ENCODE measurements at regions not wholly inside any gene's neighbourhood (a gene's known extent, or its start where the extent isn't known, plus 50 kb on each side); places are given as distances from the start of the nearest gene placed in this dataset.

GRCh38 chr10:20427821-20428220 is 469.3 kb downstream of the NEBL start:
- no peak for TF ChIP-seq CTCF (IDR thresholded peaks at IDR 0.05; ENCODE audit: unreplicated experiment)
- Mint-ChIP-seq H3K4me3 (ENCODE audit: low read depth) (no peak overlapping the region), H3K27me3 (no peaks in the 10 kb centered on the region), H3K4me1 (ENCODE audit: low read depth) (no peaks in the 10 kb centered on the region), H3K27ac (no peak overlapping the region), H3K9me3 (ENCODE audit: low read depth) (peaks cover 24% of the 10 kb centered on the region), H3K36me3 (ENCODE audit: insufficient read depth) (peaks cover 4% of the 10 kb centered on the region)
- DNase-seq (ENCODE audit: low spot score, unreplicated experiment): no peak

DNA sequence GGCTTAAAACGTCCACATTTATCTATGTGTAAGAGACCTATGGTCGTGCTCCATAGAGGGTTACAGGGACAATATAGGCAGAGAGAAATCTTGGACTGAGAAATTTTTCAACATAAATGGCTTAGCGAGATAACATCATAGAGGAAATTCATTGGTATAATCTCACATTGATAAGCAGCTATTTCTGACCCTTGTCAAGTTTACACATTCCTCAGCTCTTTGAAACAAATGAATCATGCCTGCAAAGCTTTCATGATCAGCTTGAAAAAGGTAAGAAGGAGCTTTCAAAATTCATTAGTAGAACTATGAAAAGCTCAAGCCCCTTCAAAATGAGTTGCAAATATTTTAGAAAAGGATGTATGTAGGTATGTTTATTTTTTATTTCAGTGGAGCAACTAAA is 478.8 kb downstream of the NEBL start:
- H3K4me1 Mint-ChIP-seq (ENCODE audit: low read depth): peaks cover 6% of the 10 kb centered on the region
- no peak overlapping the region for H3K4me3 Mint-ChIP-seq (ENCODE audit: low read depth)
- no peaks in the 10 kb centered on the region for H3K27me3 Mint-ChIP-seq
- H3K9me3 Mint-ChIP-seq (ENCODE audit: low read depth): peaks cover 3% of the 10 kb centered on the region
- no peak for DNase-seq (ENCODE audit: low spot score, unreplicated experiment)
- no peak overlapping the region for H3K27ac Mint-ChIP-seq
- H3K36me3 Mint-ChIP-seq (ENCODE audit: insufficient read depth): no peaks in the 10 kb centered on the region
- no peak for TF ChIP-seq CTCF (IDR thresholded peaks at IDR 0.05; ENCODE audit: unreplicated experiment)

GRCh38 chr10:20417791-20418190 is 479.3 kb downstream of the NEBL start:
- peaks cover 3% of the 10 kb centered on the region for H3K9me3 Mint-ChIP-seq (ENCODE audit: low read depth)
- H3K27me3 Mint-ChIP-seq: no peaks in the 10 kb centered on the region
- DNase-seq (ENCODE audit: low spot score, unreplicated experiment): no peak
- H3K4me1 Mint-ChIP-seq (ENCODE audit: low read depth): peaks cover 6% of the 10 kb centered on the region
- TF ChIP-seq CTCF (IDR thresholded peaks at IDR 0.05; ENCODE audit: unreplicated experiment): no peak
- H3K36me3 Mint-ChIP-seq (ENCODE audit: insufficient read depth): no peaks in the 10 kb centered on the region
- H3K27ac Mint-ChIP-seq: no peak overlapping the region
- H3K4me3 Mint-ChIP-seq (ENCODE audit: low read depth): no peak overlapping the region

DNA sequence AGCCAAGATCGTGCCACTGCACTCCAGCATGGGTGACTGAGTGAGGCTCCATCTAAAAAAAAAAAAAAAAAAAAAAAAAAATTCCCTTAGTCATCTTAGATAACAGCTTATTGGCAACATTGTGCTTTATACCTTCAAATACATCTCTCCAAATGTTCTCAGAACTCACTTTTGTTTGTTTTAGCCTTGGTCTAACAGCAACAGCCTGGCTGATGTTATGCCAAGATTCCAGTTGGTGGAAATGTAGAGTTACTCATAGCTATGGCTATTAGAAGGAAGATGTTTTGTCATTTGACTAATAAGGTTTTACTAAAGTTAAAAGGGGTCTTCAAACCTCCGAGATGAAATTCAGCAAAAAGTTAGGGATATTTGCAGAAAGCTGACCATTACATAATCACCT is 481.4 kb downstream of the NEBL start:
- TF ChIP-seq CTCF (IDR thresholded peaks at IDR 0.05; ENCODE audit: unreplicated experiment): no peak
- peaks cover 3% of the 10 kb centered on the region for H3K9me3 Mint-ChIP-seq (ENCODE audit: low read depth)
- H3K27me3 Mint-ChIP-seq: no peaks in the 10 kb centered on the region
- H3K4me1 Mint-ChIP-seq (ENCODE audit: low read depth): peaks cover 6% of the 10 kb centered on the region
- H3K27ac Mint-ChIP-seq: no peak overlapping the region
- DNase-seq (ENCODE audit: low spot score, unreplicated experiment): no peak
- no peak overlapping the region for H3K4me3 Mint-ChIP-seq (ENCODE audit: low read depth)
- H3K36me3 Mint-ChIP-seq (ENCODE audit: insufficient read depth): no peaks in the 10 kb centered on the region

DNA sequence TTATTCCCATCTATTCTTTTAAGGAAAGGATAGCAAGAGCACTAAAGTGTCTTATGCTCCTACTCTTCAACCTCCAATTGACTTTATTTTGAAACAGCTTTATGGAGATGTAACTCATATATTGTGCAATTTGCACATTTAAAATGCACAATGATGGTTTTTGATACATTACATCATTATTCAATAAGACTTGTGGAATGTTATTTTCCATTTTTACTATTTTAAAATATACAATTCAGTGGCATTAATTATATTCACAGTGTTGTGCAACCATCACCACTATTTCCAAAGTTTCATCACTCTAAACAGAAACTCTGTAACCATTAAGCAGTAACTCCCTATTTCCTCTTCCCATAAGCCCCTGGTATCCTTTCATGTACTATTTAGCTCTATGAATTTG is 489.8 kb downstream of the NEBL start:
- Mint-ChIP-seq H3K4me3 (ENCODE audit: low read depth) (no peak overlapping the region), H3K27me3 (no peaks in the 10 kb centered on the region)

More for the DNA sequence above, 489.8 kb downstream of the NEBL start:
- Mint-ChIP-seq H3K9me3 (ENCODE audit: low read depth) (no peaks in the 10 kb centered on the region), H3K36me3 (ENCODE audit: insufficient read depth) (no peaks in the 10 kb centered on the region), H3K27ac (no peak overlapping the region), H3K4me1 (ENCODE audit: low read depth) (no peaks in the 10 kb centered on the region)
- TF ChIP-seq CTCF (IDR thresholded peaks at IDR 0.05; ENCODE audit: unreplicated experiment): no peak
- DNase-seq (ENCODE audit: low spot score, unreplicated experiment): no peak
